Astrocyte (in vitro differentiated cells and primary cell): ENCODE measurements at regions not wholly inside any gene's neighbourhood (a gene's known extent, or its start where the extent isn't known, plus 50 kb on each side); places are given as distances from the start of the nearest gene placed in this dataset.
"Not testable (repeated sequence)": the region's sequence is repeated elsewhere in the genome, so short reads cannot be mapped to it uniquely, and the experiment has no call there.

ENCODE experiments used
- EZH2 ChIP-seq: IDR thresholded peaks from 2 replicates; pipeline ENCODE4 v1.6.1; 2012; ENCODE audit warnings: mild to moderate bottlenecking, low read length, inconsistent platforms; ENCODE audit not compliant: insufficient read depth
- TF ChIP-seq, protein P1 (sequence below): IDR thresholded peaks from 2 replicates; pipeline ENCODE4 v1.5.1; 2011; ENCODE audit warnings: low read depth, mild to moderate bottlenecking, inconsistent platforms, low read length, moderate library complexity; ENCODE audit not compliant: insufficient read depth

DNA sequence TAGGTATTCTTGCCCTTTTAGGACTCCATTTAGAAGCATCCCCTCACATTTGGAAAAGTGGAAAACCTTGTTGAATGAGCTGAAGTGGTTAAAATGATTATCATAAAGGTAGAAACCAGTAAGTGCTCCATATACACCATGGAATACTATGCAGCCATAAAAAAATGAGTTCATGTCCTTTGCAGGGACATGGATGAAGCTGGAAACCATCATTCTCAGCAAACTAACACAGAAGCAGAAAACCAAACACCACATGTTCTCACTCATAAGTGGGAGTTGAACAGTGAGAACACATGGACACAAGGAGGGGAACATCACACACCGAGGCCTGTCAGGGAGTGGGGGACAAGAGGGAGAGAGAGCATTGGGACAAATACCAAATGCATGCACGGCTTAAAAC is 103.8 kb upstream of the GRK3 start:
- TF ChIP-seq, protein P1, sequence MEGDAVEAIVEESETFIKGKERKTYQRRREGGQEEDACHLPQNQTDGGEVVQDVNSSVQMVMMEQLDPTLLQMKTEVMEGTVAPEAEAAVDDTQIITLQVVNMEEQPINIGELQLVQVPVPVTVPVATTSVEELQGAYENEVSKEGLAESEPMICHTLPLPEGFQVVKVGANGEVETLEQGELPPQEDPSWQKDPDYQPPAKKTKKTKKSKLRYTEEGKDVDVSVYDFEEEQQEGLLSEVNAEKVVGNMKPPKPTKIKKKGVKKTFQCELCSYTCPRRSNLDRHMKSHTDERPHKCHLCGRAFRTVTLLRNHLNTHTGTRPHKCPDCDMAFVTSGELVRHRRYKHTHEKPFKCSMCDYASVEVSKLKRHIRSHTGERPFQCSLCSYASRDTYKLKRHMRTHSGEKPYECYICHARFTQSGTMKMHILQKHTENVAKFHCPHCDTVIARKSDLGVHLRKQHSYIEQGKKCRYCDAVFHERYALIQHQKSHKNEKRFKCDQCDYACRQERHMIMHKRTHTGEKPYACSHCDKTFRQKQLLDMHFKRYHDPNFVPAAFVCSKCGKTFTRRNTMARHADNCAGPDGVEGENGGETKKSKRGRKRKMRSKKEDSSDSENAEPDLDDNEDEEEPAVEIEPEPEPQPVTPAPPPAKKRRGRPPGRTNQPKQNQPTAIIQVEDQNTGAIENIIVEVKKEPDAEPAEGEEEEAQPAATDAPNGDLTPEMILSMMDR: not testable (repeated sequence)
- TF ChIP-seq EZH2: not testable (repeated sequence)
